ENCODE measurements at regions not wholly inside any gene's neighbourhood (a gene's known extent, or its start where the extent isn't known, plus 50 kb on each side); places are given as distances from the start of the nearest gene placed in this dataset.

GRCh38 chr21:31548688-31549087 is 110.8 kb upstream of the SOD1 start:
- POLR2A ChIA-PET, result no interaction called here
- no peak overlapping the region for H3K4me3 Mint-ChIP-seq
- DNase-seq, result no peak
- no peaks in the 10 kb centered on the region for H3K36me3 Mint-ChIP-seq (ENCODE audit: low read depth)
- no peak overlapping the region for H3K27ac Mint-ChIP-seq
- CTCF ChIA-PET, result interaction anchor here (1.3 kb wide), 2 partner anchors 10 to 11 kb away, joined by 4 to 9 read pairs; no protein-coding TSS in a partner anchor
- H3K27me3 Mint-ChIP-seq, result peaks cover 12% of the 10 kb centered on the region
- peaks cover 13% of the 10 kb centered on the region for H3K4me1 Mint-ChIP-seq
- H3K9me3 Mint-ChIP-seq, result no peaks in the 10 kb centered on the region

- H3K27ac Mint-ChIP-seq, result no peak overlapping the region
- ChIA-PET POLR2A (no interaction called here), CTCF (interaction anchor here (1.2 kb wide), 1 partner anchor 12 kb away, joined by 4 read pairs; no protein-coding TSS in a partner anchor)
- DNase-seq, result no peak
- no peaks in the 10 kb centered on the region for H3K9me3 Mint-ChIP-seq
- peaks cover 8% of the 10 kb centered on the region for H3K27me3 Mint-ChIP-seq
- H3K4me1 Mint-ChIP-seq, result peaks cover 3% of the 10 kb centered on the region
- no peak overlapping the region for H3K4me3 Mint-ChIP-seq
- no peaks in the 10 kb centered on the region for H3K36me3 Mint-ChIP-seq (ENCODE audit: low read depth)
Measured at GRCh38 chr21:31546443-31547170, 112.9 kb upstream of the SOD1 start.

- CTCF ChIA-PET, result interaction anchor here (1.5 kb wide), 1 partner anchor 36 kb away, joined by 4 read pairs; no protein-coding TSS in a partner anchor
- Mint-ChIP-seq H3K36me3 (ENCODE audit: low read depth) (no peaks in the 10 kb centered on the region), H3K4me3 (no peak overlapping the region), H3K4me1 (peaks cover 3% of the 10 kb centered on the region), H3K9me3 (no peaks in the 10 kb centered on the region), H3K27ac (no peak overlapping the region), H3K27me3 (peaks cover 3% of the 10 kb centered on the region)
- POLR2A ChIA-PET, result interaction anchor here (1.0 kb wide), 1 partner anchor 14 kb away, joined by 3 read pairs; no protein-coding TSS in a partner anchor
- no peak for DNase-seq
Measured at GRCh38 chr21:31545036-31545435, 114.5 kb upstream of the SOD1 start.

- H3K36me3 Mint-ChIP-seq (ENCODE audit: low read depth), result no peaks in the 10 kb centered on the region
- H3K27me3 Mint-ChIP-seq, result peaks cover 2% of the 10 kb centered on the region
Measured at GRCh38 chr21:31543191-31543590, 116.3 kb upstream of the SOD1 start.

GRCh38 chr21:31538816-31539215 is 120.7 kb upstream of the SOD1 start:
- POLR2A ChIA-PET, result no interaction called here

More at GRCh38 chr21:31543191-31543590, 116.3 kb upstream of the SOD1 start:
- POLR2A ChIA-PET, result no interaction called here
- Mint-ChIP-seq H3K4me1 (no peaks in the 10 kb centered on the region), H3K27ac (no peak overlapping the region), H3K4me3 (no peak overlapping the region), H3K9me3 (no peaks in the 10 kb centered on the region)
- no peak for DNase-seq
- CTCF ChIA-PET, result no interaction called here

GRCh38 chr21:31537872-31538576 is 121.5 kb upstream of the SOD1 start:
- H3K9me3 Mint-ChIP-seq, result no peaks in the 10 kb centered on the region
- no peaks in the 10 kb centered on the region for H3K4me1 Mint-ChIP-seq
- ChIA-PET POLR2A (no interaction called here), CTCF (interaction anchor here (1.0 to 1.7 kb wide), 2 partner anchors 10 to 43 kb away, joined by 4 to 6 read pairs; no protein-coding TSS in a partner anchor)
- H3K27ac Mint-ChIP-seq, result no peak overlapping the region
- DNase-seq, result no peak
- H3K4me3 Mint-ChIP-seq, result no peak overlapping the region
- H3K27me3 Mint-ChIP-seq, result no peaks in the 10 kb centered on the region
- H3K36me3 Mint-ChIP-seq (ENCODE audit: low read depth), result no peaks in the 10 kb centered on the region

More at GRCh38 chr21:31538816-31539215, 120.7 kb upstream of the SOD1 start:
- Mint-ChIP-seq H3K27me3 (no peaks in the 10 kb centered on the region), H3K9me3 (no peaks in the 10 kb centered on the region), H3K4me1 (no peaks in the 10 kb centered on the region), H3K36me3 (ENCODE audit: low read depth) (no peaks in the 10 kb centered on the region), H3K4me3 (no peak overlapping the region), H3K27ac (no peak overlapping the region)
- no peak for DNase-seq
- CTCF ChIA-PET, result interaction anchor here (1.7 kb wide), 1 partner anchor 42 kb away, joined by 6 read pairs; no protein-coding TSS in a partner anchor

- POLR2A ChIA-PET, result no interaction called here
- CTCF ChIA-PET, result no interaction called here
- H3K9me3 Mint-ChIP-seq, result no peaks in the 10 kb centered on the region
- H3K27me3 Mint-ChIP-seq, result no peaks in the 10 kb centered on the region
- no peak overlapping the region for H3K4me3 Mint-ChIP-seq
- DNase-seq, result no peak
- no peaks in the 10 kb centered on the region for H3K4me1 Mint-ChIP-seq
- H3K27ac Mint-ChIP-seq, result no peak overlapping the region
- no peaks in the 10 kb centered on the region for H3K36me3 Mint-ChIP-seq (ENCODE audit: low read depth)
Measured at GRCh38 chr21:31536138-31536537, 123.4 kb upstream of the SOD1 start.

- ChIA-PET POLR2A (no interaction called here), CTCF (no interaction called here)
- Mint-ChIP-seq H3K27ac (no peak overlapping the region), H3K4me1 (peaks cover 15% of the 10 kb centered on the region), H3K9me3 (no peaks in the 10 kb centered on the region), H3K27me3 (no peaks in the 10 kb centered on the region), H3K4me3 (no peak overlapping the region), H3K36me3 (ENCODE audit: low read depth) (no peaks in the 10 kb centered on the region)
- DNase-seq, result no peak
Measured at GRCh38 chr21:31531967-31532366, 127.5 kb upstream of the SOD1 start.

GRCh38 chr21:31530897-31531705 is 128.4 kb upstream of the SOD1 start:
- ChIA-PET POLR2A (no interaction called here), CTCF (no interaction called here)
- H3K4me1 Mint-ChIP-seq, result peaks cover 15% of the 10 kb centered on the region
- no peaks in the 10 kb centered on the region for H3K27me3 Mint-ChIP-seq
- H3K9me3 Mint-ChIP-seq, result no peaks in the 10 kb centered on the region
- no peak overlapping the region for H3K4me3 Mint-ChIP-seq
- no peak overlapping the region for H3K27ac Mint-ChIP-seq
- H3K36me3 Mint-ChIP-seq (ENCODE audit: low read depth), result no peaks in the 10 kb centered on the region
- DNase-seq, result no peak

GRCh38 chr21:31530364-31530763 is 129.1 kb upstream of the SOD1 start:
- Mint-ChIP-seq H3K27me3 (no peaks in the 10 kb centered on the region), H3K27ac (no peak overlapping the region)
- CTCF ChIA-PET, result no interaction called here

GRCh38 chr21:31529406-31529805 is 130.1 kb upstream of the SOD1 start:
- H3K36me3 Mint-ChIP-seq (ENCODE audit: low read depth), result no peaks in the 10 kb centered on the region
- POLR2A ChIA-PET, result no interaction called here
- peaks cover 15% of the 10 kb centered on the region for H3K4me1 Mint-ChIP-seq
- no peak for DNase-seq
- no peaks in the 10 kb centered on the region for H3K9me3 Mint-ChIP-seq
- no peak overlapping the region for H3K27ac Mint-ChIP-seq
- H3K4me3 Mint-ChIP-seq, result no peak overlapping the region
- H3K27me3 Mint-ChIP-seq, result no peaks in the 10 kb centered on the region
- CTCF ChIA-PET, result no interaction called here

More at GRCh38 chr21:31530364-31530763, 129.1 kb upstream of the SOD1 start:
- Mint-ChIP-seq H3K4me3 (no peak overlapping the region), H3K36me3 (ENCODE audit: low read depth) (no peaks in the 10 kb centered on the region), H3K4me1 (peaks cover 15% of the 10 kb centered on the region), H3K9me3 (no peaks in the 10 kb centered on the region)
- POLR2A ChIA-PET, result interaction anchor here (0.6 kb wide), 1 partner anchor 43 kb away, joined by 3 read pairs; no protein-coding TSS in a partner anchor
- DNase-seq, result no peak

GRCh38 chr21:31526040-31526439 is 133.5 kb upstream of the SOD1 start:
- CTCF ChIA-PET, result no interaction called here
- no peak for DNase-seq

GRCh38 chr21:31524140-31524539 is 135.4 kb upstream of the SOD1 start:
- no peak for DNase-seq
- H3K27ac Mint-ChIP-seq, result no peak overlapping the region
- H3K36me3 Mint-ChIP-seq (ENCODE audit: low read depth), result no peaks in the 10 kb centered on the region
- POLR2A ChIA-PET, result no interaction called here
- peaks cover 3% of the 10 kb centered on the region for H3K4me1 Mint-ChIP-seq
- H3K27me3 Mint-ChIP-seq, result peaks cover 3% of the 10 kb centered on the region
- no peak overlapping the region for H3K4me3 Mint-ChIP-seq
- H3K9me3 Mint-ChIP-seq, result no peaks in the 10 kb centered on the region
- CTCF ChIA-PET, result no interaction called here

More at GRCh38 chr21:31526040-31526439, 133.5 kb upstream of the SOD1 start:
- H3K27me3 Mint-ChIP-seq, result no peaks in the 10 kb centered on the region
- H3K4me1 Mint-ChIP-seq, result peaks cover 15% of the 10 kb centered on the region
- no peaks in the 10 kb centered on the region for H3K36me3 Mint-ChIP-seq (ENCODE audit: low read depth)
- POLR2A ChIA-PET, result no interaction called here
- H3K4me3 Mint-ChIP-seq, result no peak overlapping the region
- H3K27ac Mint-ChIP-seq, result no peak overlapping the region
- no peaks in the 10 kb centered on the region for H3K9me3 Mint-ChIP-seq
